Stimulated activated CD4-positive, alpha-beta T cell treated with anti-CD3 and anti-CD28 coated beads, Interleukin-1b, Interleukin-23, amount 100 ng/mL, for 48 hours (primary cell): ENCODE measurements at regions not wholly inside any gene's neighbourhood (a gene's known extent, or its start where the extent isn't known, plus 50 kb on each side); places are given as distances from the start of the nearest gene placed in this dataset.

Experiments
- DNase-seq: peaks from one replicate; pipeline ENCODE4 v3.0.0-alpha.2; 2020

GRCh38 chr2:172153156-172153555 is 50.5 kb upstream of the DLX2 start:
- no peak for DNase-seq

- DNase-seq, result no peak
Observed at GRCh38 chr2:172153757-172154156, 51.1 kb upstream of the DLX2 start.

- DNase-seq, result no peak
Observed at GRCh38 chr2:172155752-172156151, 53.1 kb upstream of the DLX2 start.

GRCh38 chr2:172160839-172161238 is 58.1 kb upstream of the DLX2 start:
- no peak for DNase-seq

GRCh38 chr2:172162225-172162733 is 59.6 kb upstream of the DLX2 start:
- no peak for DNase-seq

GRCh38 chr2:172162739-172163336 is 60.1 kb upstream of the DLX2 start:
- DNase-seq, result no peak

GRCh38 chr2:172168917-172169346 is 66.2 kb upstream of the DLX2 start:
- no peak for DNase-seq

- DNase-seq, result no peak
Observed at GRCh38 chr2:172169611-172170010, 66.9 kb upstream of the DLX2 start.

- DNase-seq, result peak; percentile 53
Observed at GRCh38 chr2:172172513-172173173, 69.9 kb upstream of the DLX2 start.

- no peak for DNase-seq
Observed at GRCh38 chr2:172173174-172173706, 70.5 kb upstream of the DLX2 start.

GRCh38 chr2:172177581-172177980 is 74.9 kb upstream of the DLX2 start:
- no peak for DNase-seq

GRCh38 chr2:172177996-172178395 is 75.3 kb upstream of the DLX2 start:
- no peak for DNase-seq

GRCh38 chr2:172179045-172179701 is 76.5 kb upstream of the DLX2 start:
- DNase-seq, result peak; percentile 13

- no peak for DNase-seq
Observed at GRCh38 chr2:172181840-172182239, 79.1 kb upstream of the DLX2 start.

- no peak for DNase-seq
Observed at GRCh38 chr2:172182624-172183023, 79.9 kb upstream of the DLX2 start.

- DNase-seq, result no peak
Observed at GRCh38 chr2:172193331-172194089, 90.8 kb upstream of the DLX2 start.

GRCh38 chr2:172195836-172196376 is 93.2 kb upstream of the DLX2 start:
- DNase-seq, result no peak

- DNase-seq, result peak; percentile 55
Observed at GRCh38 chr2:172196768-172197431, 94.2 kb upstream of the DLX2 start.

GRCh38 chr2:172198361-172198760 is 95.7 kb upstream of the DLX2 start:
- DNase-seq, result no peak

GRCh38 chr2:172198908-172199307 is 96.2 kb upstream of the DLX2 start:
- DNase-seq, result no peak

- no peak for DNase-seq
Observed at GRCh38 chr2:172200495-172201085, 97.9 kb upstream of the DLX2 start.

- DNase-seq, result no peak
Observed at GRCh38 chr2:172204309-172204708, 101.6 kb upstream of the DLX2 start.
